ENCODE measurements at regions not wholly inside any gene's neighbourhood (a gene's known extent, or its start where the extent isn't known, plus 50 kb on each side); places are given as distances from the start of the nearest gene placed in this dataset.

DNA sequence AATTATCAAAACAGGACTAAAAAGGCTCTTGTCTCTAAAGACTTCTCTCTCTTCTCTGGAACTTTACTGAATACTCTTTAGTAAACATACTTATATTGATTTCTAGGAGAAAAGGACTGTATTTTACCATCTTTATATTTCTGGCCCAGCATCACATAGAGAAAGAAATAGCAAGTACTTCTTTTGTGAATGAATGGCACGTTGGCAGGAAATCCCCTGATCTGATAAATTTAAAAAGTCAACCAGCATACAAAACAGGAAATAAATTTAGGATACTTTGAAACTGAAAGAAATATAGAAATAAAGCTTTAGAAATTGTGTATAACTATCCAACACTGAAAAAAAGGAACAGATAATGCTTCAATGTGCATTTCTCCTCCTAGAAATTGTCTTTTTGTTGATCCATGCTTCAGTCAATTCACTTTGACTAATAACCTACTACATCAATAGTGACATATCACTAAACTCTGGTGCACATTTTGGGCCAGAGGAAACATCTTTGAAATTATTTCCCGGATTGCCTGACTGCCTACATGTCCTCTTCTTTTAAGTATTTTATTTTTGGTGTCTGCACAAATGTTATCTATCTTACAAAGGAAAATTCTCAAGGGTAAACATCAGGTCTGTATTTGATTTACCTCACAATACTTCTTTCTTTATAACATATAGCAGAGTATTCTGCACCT lies 183.5 kb upstream of the FSTL5 start:
- no peak for DNase-seq

DNA sequence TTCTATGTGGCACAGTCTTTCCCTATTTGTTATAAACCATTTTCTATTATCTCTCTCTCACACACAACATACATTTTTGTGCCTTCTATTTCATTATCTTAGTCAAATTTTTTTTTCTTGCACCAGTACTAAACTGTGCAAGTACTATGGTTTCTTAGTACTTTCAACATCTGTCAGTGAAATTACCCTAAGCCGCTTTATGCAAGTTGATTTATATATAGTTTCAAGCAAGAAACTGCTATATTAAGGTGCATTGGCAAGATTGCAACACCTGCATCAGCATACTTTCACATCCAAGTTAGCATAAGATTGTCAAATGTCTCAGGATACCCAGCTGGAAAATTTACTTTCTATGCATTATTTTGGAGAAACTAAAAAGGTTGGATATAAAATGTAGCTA lies 180.2 kb upstream of the FSTL5 start:
- no peak for DNase-seq

- no peak for DNase-seq
Measured at GRCh38 chr4:162341533-162341932, 177.7 kb upstream of the FSTL5 start.

DNA sequence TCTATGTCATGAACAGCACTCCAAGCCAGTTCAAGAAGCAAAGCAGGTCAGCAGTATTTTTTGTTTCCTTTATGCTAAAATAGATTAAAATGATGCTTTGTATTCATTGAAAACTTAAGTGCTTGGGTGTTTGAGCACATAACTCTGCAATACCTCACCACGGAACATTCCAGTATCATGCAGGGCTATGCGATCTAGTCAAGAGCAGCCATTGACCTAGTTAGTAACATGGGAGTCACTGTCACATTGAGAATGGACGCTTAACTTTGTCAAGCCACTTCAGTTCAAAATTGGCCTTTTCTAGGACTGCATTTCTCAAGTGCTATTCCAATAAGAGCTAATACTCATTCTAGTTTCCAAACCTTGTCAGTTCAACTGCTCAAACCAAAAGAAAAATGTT lies 160.1 kb upstream of the FSTL5 start:
- DNase-seq = no peak

DNA sequence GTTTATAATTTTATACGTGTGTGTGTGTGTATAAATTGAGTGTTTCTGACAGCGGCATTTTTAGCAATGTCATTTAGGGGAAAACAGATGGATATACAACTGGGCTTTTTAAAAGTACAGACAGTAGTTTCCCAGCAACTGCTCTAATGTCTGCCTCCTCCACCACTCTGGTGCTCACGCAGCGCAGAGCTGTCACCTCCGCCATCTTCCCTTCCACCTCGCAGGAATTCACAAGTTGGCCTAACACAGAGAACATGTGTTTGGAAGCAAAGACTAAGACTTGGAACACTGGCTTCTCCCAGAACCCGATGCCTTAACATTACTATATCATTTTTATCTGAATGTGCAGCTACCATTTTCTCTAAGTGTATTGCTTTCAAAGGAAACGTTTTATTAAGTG lies 158.3 kb upstream of the FSTL5 start:
- DNase-seq = no peak

DNA sequence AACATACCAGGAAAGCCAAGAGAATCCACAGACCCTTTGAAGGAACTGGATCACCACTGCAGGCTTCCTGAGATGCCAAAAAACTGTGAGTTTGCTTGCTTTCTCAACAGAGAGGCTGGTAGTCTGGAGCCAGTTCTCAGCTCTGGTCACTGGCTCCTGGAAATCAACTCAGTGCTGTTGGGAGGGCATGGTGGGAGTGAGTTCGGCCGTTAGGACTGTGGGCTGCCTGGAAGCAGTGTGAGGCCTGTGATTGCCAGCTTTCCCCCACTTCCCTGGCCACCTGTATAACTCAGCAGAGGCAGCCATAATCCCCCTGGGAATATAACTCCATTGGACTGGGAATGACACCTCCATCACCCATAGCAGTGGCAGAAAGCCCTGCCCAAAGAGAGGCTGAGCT lies 122.0 kb upstream of the FSTL5 start:
- DNase-seq = no peak

DNA sequence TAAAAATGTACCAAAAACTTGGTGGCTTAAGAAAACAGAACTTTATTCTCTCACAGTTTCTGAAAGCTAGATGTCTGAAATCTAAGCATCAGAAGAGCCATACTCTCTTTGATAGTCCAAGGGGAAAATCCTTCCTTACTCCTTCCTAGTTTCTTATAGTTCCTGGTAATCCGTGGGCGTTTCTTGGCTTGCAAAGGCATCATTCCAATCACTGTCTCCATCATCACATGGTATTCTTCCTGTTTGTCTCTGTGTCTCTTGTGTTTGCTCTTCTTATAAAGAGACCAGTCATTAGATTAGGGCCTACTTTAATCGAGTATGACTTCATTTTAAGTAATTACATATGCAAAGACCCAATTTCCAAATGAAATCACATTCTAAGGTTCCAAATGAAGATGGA lies 118.9 kb upstream of the FSTL5 start:
- no peak for DNase-seq

DNA sequence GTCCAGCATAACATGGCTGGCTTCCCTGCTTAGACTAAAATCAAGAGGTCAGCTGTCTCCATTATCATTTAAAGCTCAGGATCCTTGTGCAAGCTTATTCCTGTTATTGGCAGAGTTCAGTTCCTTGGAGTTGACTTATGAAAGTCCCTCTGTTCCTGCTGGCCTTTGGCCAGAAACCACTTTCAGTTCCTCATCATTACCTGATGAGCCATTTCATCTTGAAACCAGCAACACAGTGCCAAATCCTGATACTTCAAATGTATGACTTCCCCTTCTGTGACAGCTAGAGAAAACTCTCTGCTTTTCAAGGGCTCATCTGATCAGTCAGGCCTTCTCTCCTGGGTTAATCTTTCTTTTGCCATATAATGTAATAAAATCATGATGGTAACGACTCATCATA lies 110.6 kb upstream of the FSTL5 start:
- DNase-seq = no peak

- DNase-seq = no peak
Measured at GRCh38 chr4:162272215-162272614, 108.4 kb upstream of the FSTL5 start.

GRCh38 chr4:162268911-162269310 lies 105.1 kb upstream of the FSTL5 start:
- DNase-seq = no peak

GRCh38 chr4:162265802-162266201 lies 102.0 kb upstream of the FSTL5 start:
- DNase-seq = no peak

DNA sequence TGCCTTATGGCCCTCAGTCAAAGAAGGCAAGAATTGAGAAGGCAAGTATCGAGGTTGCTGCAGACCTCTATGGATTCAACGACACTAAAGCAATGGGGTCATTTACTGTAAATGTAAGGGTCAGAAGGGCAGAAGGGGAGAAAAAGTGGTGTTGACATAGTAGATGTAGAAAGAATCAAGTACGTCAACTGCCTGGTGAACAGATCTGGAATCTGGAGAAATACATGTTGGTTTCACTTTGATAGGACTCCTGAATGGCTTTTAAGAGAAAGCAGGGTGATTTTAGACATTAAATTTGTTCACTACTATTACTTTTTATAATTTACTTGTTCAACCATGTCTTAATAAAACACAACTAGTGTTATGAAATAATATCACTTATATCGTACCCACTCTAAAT lies 81.3 kb upstream of the FSTL5 start:
- no peak for DNase-seq

- no peak for DNase-seq
Measured at GRCh38 chr4:162241857-162242256, 78.1 kb upstream of the FSTL5 start.

GRCh38 chr4:162239992-162240769 lies 76.4 kb upstream of the FSTL5 start:
- no peak for DNase-seq

DNA sequence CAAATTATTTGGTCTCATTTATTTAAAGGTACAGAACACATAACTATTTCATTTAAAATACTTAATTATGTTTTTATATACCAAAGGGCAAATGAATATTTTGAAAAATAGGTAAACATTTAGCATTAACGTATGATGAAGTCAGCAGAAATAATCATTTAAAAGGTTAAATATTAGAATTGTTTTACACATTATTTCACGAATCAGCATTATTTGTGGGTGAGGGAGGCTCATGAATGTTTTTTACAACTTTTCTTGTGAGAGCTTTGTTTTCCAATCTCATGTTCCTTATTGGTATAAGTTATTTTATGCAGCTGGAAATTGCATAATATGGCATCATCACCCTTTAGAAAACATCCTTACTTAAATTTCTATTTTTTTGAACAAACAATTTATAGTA lies 73.9 kb upstream of the FSTL5 start:
- no peak for DNase-seq

DNA sequence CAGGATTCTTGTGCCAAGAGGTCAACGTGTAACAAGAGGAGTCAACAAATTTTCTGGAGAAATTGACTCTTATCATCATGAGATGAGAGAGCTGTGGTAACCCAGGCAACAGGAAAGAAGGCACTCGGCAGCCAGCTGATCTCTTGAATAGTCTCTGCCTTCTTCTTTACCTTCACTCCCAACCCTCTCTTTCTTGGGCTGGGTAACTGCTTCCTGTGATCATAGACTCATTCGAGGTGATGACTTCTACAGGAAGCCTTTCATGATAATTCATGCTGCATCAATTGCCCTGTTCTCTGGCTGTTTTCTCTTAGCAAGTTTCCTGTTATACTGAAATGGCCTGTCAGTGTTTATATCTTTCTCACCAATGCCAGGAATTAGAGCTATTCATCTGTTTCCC lies 70.8 kb upstream of the FSTL5 start:
- no peak for DNase-seq

GRCh38 chr4:162232349-162232748 lies 68.5 kb upstream of the FSTL5 start:
- DNase-seq = no peak

GRCh38 chr4:162229670-162230069 lies 65.9 kb upstream of the FSTL5 start:
- no peak for DNase-seq

GRCh38 chr4:162221148-162221547 lies 57.3 kb upstream of the FSTL5 start:
- DNase-seq = no peak
